ENCODE measurements at regions not wholly inside any gene's neighbourhood (a gene's known extent, or its start where the extent isn't known, plus 50 kb on each side); places are given as distances from the start of the nearest gene placed in this dataset.

DNA sequence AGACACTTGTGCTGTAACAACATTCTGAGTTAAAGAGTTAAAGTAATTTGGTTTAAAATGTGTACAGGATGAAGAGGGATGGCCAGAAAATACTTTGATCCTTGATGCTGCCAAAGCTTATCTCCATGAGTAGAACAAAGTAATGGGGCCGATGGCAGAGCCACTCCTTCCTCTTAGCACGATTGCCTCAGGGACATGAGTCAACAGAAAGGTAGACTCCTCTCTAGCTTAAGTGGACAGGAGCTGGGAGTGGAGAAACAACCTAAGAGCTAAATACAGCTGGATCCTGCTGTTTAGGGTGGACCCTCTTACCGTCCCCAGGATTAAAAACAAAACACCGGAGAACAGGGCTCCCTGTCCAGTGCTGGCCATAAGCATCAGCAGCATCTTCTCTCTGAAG lies 267.3 kb downstream of the IRX1 start:
- no peak for TF ChIP-seq POLR2A (IDR thresholded peaks at IDR 0.05)
- no peak for TF ChIP-seq CTCF (IDR thresholded peaks at IDR 0.05)
